ENCODE measurements at regions not wholly inside any gene's neighbourhood (a gene's known extent, or its start where the extent isn't known, plus 50 kb on each side); places are given as distances from the start of the nearest gene placed in this dataset.

DNA sequence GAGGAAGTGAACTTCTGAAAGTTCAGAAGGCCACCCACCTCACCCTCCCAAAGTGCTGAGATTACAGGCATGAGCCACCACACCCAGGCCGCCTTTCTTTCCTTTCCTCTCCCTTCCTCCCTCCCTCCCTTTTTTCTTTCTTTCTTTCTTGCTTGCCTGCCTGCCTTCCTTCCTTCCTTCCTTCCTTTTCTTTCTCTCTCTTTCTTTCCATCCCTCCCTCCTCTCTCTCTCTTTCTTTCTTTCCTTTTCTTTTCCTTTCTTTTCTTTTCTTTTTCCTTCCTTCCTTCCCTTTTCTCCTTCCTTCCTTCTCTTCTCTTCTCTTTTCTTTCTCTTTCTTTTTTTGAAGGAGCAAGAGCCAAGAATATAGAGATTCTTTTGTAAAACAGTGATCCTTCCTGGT lies 208.3 kb upstream of the HMGA2 start:
- Mint-ChIP-seq H3K4me3 (no peak overlapping the region), H3K36me3 (ENCODE audit: low read depth) (no peaks in the 10 kb centered on the region), H3K9me3 (no peaks in the 10 kb centered on the region), H3K4me1 (ENCODE audit: low read depth) (no peaks in the 10 kb centered on the region), H3K27ac (no peak overlapping the region), H3K27me3 (ENCODE audit: low read depth) (no peaks in the 10 kb centered on the region)

DNA sequence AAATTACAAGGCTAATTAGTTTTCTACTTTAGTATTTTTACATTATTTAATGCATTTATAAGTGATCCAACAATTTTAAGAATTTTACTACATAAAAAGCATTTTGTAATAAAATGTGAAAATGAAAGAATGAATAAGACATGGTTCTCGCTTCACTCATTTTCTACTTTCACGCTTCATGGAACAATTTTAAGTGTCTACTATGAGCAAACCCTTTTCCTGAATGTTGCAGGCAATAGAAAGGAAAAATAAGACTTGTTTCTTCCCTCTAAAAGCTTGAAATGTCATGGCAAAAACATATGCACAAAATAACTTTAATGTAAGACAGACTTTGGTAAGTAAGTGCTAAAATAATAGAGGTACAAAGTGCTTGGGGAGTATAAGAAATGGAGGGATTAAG lies 205.7 kb upstream of the HMGA2 start:
- Mint-ChIP-seq H3K27ac (no peak overlapping the region), H3K4me1 (ENCODE audit: low read depth) (no peaks in the 10 kb centered on the region), H3K9me3 (no peaks in the 10 kb centered on the region), H3K36me3 (ENCODE audit: low read depth) (no peaks in the 10 kb centered on the region), H3K27me3 (ENCODE audit: low read depth) (no peaks in the 10 kb centered on the region), H3K4me3 (no peak overlapping the region)

DNA sequence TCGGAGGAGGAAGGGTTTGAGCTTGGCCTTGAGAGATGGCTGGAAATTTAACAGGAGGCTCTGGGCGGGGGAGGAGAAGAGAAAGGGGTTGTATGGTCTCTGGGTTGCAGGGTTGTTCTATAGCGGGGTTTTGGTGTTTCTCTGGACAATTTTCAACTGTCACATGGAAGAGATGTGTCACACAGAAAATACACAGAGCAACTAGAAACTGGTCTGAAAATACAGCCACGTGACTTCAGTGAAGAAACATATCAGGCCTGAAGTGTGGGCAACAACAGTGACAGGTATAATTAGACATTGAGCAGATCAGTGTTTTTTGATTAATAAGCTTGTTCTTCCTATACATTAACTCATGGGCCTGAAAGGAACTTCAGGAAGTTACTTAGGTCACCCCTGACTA lies 205.3 kb upstream of the HMGA2 start:
- Mint-ChIP-seq H3K4me1 (ENCODE audit: low read depth) (no peaks in the 10 kb centered on the region), H3K36me3 (ENCODE audit: low read depth) (no peaks in the 10 kb centered on the region), H3K27me3 (ENCODE audit: low read depth) (no peaks in the 10 kb centered on the region), H3K4me3 (no peak overlapping the region), H3K9me3 (no peaks in the 10 kb centered on the region), H3K27ac (no peak overlapping the region)

DNA sequence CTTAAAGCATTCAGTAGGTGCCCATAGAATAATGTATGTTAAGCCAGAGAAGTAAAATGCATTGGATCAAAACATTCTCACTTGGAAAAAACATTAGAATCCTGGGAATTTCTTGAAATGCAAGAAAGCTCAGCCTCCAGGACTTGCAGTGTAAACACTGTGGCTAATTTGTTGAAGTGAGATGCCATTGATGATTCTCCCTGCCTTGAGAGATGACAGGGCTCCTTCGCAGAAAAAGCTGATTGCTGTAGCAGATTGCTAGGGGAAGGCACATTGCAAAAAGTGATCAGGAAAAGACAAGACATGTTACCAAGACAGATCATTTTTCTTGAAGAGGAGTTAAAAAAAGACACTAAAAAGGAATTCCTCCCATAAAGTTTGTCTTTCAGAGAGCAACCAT lies 204.2 kb upstream of the HMGA2 start:
- Mint-ChIP-seq H3K9me3 (no peaks in the 10 kb centered on the region), H3K4me1 (ENCODE audit: low read depth) (no peaks in the 10 kb centered on the region), H3K36me3 (ENCODE audit: low read depth) (no peaks in the 10 kb centered on the region), H3K4me3 (no peak overlapping the region), H3K27ac (no peak overlapping the region), H3K27me3 (ENCODE audit: low read depth) (no peaks in the 10 kb centered on the region)

DNA sequence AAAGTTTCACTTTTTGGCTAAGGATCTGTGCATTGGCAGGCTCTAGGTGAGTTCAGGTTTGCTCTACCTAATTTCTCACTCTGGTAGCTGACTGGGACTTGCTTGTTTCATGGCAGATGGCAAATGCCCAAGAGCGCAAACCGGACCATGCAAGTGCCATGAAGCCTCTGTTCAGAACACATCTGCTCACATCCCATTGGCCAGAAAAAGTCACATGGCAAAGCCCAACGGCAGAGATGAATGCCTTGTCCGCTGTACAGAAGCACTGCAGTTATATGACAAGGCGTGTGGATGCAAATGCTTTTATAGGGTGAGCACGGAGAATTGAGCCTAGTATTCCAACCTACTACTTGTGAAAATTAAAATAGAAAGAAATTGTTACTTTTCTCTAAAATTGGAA lies 202.2 kb upstream of the HMGA2 start:
- Mint-ChIP-seq H3K9me3 (no peaks in the 10 kb centered on the region), H3K27me3 (ENCODE audit: low read depth) (no peaks in the 10 kb centered on the region), H3K4me3 (no peak overlapping the region), H3K27ac (no peak overlapping the region), H3K36me3 (ENCODE audit: low read depth) (no peaks in the 10 kb centered on the region), H3K4me1 (ENCODE audit: low read depth) (no peaks in the 10 kb centered on the region)

DNA sequence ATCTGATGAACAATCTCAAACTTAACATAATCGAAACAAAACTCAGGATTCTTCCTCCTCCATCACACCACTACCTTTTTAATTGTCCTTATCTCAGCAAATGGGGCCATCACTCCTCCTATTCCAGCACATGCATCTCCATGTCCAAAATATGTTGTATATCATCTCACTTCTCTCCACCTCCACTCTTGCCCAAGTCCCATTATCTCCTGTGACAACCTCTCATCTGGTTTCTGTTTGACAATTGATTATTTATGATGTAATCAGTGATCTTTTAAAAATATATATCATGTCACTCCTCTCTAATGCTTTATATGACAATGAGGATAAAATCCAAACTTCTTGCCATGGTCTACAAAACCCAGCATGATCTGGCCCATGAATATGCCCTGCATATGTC lies 200.8 kb upstream of the HMGA2 start:
- Mint-ChIP-seq H3K9me3 (no peaks in the 10 kb centered on the region), H3K4me3 (no peak overlapping the region), H3K4me1 (ENCODE audit: low read depth) (no peaks in the 10 kb centered on the region), H3K36me3 (ENCODE audit: low read depth) (no peaks in the 10 kb centered on the region), H3K27ac (no peak overlapping the region), H3K27me3 (ENCODE audit: low read depth) (no peaks in the 10 kb centered on the region)

DNA sequence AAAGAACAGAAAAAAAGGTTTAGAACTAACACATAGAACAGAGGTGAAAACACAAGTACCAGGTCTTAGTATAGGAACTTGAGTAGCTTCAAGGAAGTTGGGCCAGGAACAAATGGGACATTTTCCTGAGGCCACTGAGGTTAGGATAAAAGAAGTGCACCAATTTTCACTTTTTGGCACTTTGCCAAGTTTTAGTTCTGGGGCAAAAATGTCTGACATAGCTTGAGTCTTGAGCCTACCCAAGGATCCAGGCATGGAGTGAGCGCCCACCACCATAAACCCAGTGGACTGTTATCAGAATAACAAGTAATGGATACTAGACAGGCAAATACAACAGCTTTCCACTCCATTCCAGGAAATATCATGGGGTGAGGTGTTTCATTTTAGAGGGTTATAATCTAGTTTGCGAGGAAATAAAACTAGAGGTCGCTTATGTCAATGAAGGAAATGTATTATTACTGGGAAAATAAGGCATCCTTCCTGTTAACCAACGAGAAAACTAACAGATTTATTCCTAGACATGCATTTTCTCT lies 199.7 kb upstream of the HMGA2 start:
- no peak overlapping the region for H3K4me3 Mint-ChIP-seq
- H3K27me3 Mint-ChIP-seq (ENCODE audit: low read depth): no peaks in the 10 kb centered on the region
- no peak overlapping the region for H3K27ac Mint-ChIP-seq
- H3K36me3 Mint-ChIP-seq (ENCODE audit: low read depth): no peaks in the 10 kb centered on the region
- H3K4me1 Mint-ChIP-seq (ENCODE audit: low read depth): no peaks in the 10 kb centered on the region
- H3K9me3 Mint-ChIP-seq: no peaks in the 10 kb centered on the region

DNA sequence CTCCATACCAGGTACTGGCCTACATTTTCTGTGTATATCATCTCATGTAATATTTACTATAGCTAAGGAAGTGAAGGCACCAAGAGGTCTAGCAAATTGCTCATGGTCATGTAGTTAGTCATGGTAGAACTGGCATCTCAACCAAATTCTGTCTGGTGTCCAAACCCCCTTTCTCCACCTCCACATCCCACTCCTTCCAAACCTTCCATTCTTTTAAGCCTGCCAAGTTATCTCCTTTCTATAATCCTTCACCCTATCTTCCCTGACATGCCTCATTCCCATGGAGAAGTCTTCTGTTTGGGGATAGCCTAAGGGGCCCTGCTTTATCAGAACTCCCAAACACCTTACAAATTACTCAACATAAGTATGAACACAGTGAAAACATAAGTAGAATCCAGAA lies 196.2 kb upstream of the HMGA2 start:
- H3K27ac Mint-ChIP-seq: no peak overlapping the region
- no peaks in the 10 kb centered on the region for H3K4me1 Mint-ChIP-seq (ENCODE audit: low read depth)
- no peaks in the 10 kb centered on the region for H3K9me3 Mint-ChIP-seq
- no peaks in the 10 kb centered on the region for H3K36me3 Mint-ChIP-seq (ENCODE audit: low read depth)
- H3K27me3 Mint-ChIP-seq (ENCODE audit: low read depth): no peaks in the 10 kb centered on the region
- H3K4me3 Mint-ChIP-seq: no peak overlapping the region

DNA sequence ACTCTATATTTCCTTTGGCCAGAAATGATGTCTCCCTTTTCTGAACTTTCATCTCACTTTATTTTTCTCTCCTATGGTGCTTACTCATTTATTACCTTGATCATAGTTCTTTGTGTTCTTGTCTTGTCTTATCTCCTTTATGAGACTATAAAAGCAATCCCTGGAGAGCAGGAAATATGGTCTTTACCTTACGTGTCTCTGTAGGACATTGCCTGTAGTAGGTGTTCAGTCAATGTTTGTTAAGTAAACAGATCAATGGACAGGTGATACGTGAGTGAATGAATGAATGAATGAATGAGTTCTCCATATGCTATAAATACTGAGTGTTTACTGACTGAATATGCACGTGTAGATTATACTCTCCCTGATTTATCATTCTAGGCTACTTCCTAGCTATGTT lies 193.7 kb upstream of the HMGA2 start:
- Mint-ChIP-seq H3K4me3 (no peak overlapping the region), H3K36me3 (ENCODE audit: low read depth) (no peaks in the 10 kb centered on the region), H3K27ac (no peak overlapping the region), H3K4me1 (ENCODE audit: low read depth) (no peaks in the 10 kb centered on the region), H3K9me3 (no peaks in the 10 kb centered on the region), H3K27me3 (ENCODE audit: low read depth) (no peaks in the 10 kb centered on the region)

DNA sequence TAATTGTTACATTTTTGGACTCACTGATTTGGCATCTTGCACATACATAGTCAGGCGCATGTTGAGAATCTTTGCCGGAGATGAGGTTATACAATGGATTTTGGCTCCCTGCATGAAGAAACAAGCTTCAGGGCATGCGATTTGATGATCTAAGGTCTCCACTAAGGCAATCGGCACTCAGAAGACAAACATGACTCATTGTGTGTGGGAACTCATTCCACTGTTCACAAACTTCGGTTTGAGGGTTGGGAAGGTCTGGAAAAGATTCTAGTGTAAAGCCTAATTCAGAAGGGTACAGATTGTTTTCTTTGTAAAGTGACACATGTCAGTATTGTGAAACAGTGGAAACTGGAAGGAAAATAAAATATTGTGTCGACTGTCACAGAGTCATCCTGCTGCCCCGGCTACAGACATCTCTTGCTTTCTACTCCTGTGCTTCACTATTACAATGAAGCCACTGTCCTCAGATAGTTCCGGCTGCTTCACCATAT lies 192.6 kb upstream of the HMGA2 start:
- H3K9me3 Mint-ChIP-seq: no peaks in the 10 kb centered on the region
- no peaks in the 10 kb centered on the region for H3K27me3 Mint-ChIP-seq (ENCODE audit: low read depth)
- H3K4me3 Mint-ChIP-seq: no peak overlapping the region
- H3K4me1 Mint-ChIP-seq (ENCODE audit: low read depth): no peaks in the 10 kb centered on the region
- H3K27ac Mint-ChIP-seq: no peak overlapping the region
- no peaks in the 10 kb centered on the region for H3K36me3 Mint-ChIP-seq (ENCODE audit: low read depth)

DNA sequence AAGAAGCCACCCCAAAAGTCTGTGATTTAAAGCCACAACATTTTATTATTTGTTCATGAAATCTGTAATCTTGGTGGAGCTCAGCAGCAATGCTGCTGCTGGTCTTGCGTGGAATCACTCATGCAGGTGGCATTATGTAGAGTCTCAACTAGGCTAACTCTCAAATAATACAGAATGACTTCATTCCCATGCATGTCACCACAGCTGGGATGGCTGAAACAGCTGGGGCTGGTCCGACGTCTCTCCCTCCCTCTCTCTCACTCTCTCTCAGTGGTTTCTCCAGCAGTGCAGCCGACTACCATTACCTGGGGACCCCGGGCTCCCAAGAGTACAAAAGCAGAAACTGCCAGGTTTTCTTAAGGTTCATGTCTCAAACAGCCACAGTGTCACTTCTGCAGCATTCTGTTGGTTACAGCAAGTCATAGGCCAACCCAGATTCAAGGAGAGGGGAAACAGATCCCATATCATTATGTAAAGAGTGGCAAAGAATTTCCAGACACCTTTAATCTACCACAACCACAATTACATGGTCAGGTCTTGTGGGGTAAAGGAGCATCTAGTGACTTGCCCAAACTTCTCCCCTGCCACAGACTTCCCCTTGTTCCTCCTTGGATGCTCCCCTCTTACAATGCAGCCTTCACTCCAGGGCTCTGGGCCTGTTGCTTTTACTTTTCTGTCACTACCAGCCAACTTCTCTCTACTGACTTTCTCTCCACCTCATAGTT lies 192.0 kb upstream of the HMGA2 start:
- Mint-ChIP-seq H3K27ac (no peak overlapping the region), H3K4me3 (no peak overlapping the region), H3K36me3 (ENCODE audit: low read depth) (no peaks in the 10 kb centered on the region), H3K27me3 (ENCODE audit: low read depth) (no peaks in the 10 kb centered on the region), H3K4me1 (ENCODE audit: low read depth) (no peaks in the 10 kb centered on the region), H3K9me3 (no peaks in the 10 kb centered on the region)

DNA sequence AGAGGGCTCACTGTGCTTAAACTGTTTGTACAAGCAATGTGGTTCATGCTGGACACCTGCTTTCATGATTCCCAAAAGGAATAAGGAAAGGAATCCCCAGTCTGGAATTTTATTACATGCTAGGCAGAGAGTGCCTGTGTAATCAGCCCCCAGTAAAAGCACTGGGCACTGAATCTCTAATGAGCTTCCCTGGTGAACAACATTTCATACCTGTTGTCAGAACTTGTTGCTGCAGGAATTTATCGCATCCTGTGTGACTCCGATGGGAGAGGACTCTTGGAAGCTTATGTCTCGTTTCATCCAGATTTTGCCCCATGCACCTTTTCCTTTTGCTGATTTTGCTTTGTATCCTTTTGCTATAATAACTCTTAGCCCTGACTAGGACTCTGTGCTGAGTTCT lies 190.2 kb upstream of the HMGA2 start:
- Mint-ChIP-seq H3K27ac (no peak overlapping the region), H3K36me3 (ENCODE audit: low read depth) (no peaks in the 10 kb centered on the region), H3K27me3 (ENCODE audit: low read depth) (no peaks in the 10 kb centered on the region), H3K4me3 (no peak overlapping the region), H3K9me3 (peaks cover 4% of the 10 kb centered on the region), H3K4me1 (ENCODE audit: low read depth) (no peaks in the 10 kb centered on the region)

DNA sequence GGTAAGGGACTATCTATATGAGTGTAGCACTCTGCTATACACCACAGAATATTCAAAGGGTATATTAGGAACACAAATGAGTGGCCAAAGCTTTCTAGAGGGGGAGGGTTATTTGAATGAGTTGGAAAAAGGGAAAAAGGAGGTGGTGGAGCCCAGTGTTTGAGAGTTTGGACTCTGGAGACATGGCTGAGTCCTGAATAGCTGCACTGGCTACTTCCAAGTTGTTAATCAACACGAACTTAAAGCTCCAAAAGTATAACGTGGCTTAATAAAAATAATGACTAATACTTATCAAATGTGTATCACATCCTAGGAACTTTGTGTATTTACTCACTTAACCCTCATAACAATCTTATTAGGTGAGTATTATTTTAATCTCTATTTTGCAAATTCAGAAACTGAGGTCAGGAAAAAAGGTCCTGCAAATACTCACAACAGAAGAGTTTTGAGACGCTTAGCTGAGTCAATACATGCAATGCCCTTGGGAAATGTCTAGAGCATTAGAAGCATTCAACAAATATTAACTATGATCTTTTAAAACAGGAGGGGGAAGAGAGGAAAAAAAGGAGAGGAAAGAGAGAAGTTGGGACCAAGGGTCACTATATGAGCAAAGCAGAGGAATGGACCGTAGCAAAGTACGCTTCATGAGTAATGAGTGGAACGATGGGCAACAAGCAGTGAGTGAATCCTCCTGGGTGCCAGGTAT lies 189.5 kb upstream of the HMGA2 start:
- no peaks in the 10 kb centered on the region for H3K36me3 Mint-ChIP-seq (ENCODE audit: low read depth)
- H3K27ac Mint-ChIP-seq: no peak overlapping the region
- no peak overlapping the region for H3K4me3 Mint-ChIP-seq
- H3K4me1 Mint-ChIP-seq (ENCODE audit: low read depth): no peaks in the 10 kb centered on the region
- H3K27me3 Mint-ChIP-seq (ENCODE audit: low read depth): no peaks in the 10 kb centered on the region
- peaks cover 4% of the 10 kb centered on the region for H3K9me3 Mint-ChIP-seq

DNA sequence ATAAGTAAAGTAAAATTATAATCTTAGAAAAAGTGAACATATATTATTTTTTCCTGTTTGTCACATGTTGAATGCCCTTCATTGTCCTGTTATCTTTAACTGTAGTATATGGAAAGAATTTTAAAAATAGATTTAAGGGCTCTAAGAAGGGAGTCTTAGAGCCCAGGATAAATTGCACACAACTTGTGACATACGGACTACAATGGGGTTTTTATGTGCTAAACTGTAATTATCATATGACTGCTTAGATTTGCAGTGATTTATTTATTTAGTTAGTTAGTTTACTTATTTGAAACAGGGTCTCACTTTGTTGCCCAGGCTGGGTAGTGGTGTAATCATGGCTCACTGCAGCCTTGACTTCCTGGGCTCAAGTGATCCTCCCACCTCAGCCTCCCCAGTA lies 187.8 kb upstream of the HMGA2 start:
- no peaks in the 10 kb centered on the region for H3K27me3 Mint-ChIP-seq (ENCODE audit: low read depth)
- H3K4me1 Mint-ChIP-seq (ENCODE audit: low read depth): no peaks in the 10 kb centered on the region
- no peaks in the 10 kb centered on the region for H3K36me3 Mint-ChIP-seq (ENCODE audit: low read depth)
- H3K9me3 Mint-ChIP-seq: peaks cover 4% of the 10 kb centered on the region
- H3K4me3 Mint-ChIP-seq: no peak overlapping the region
- H3K27ac Mint-ChIP-seq: no peak overlapping the region

DNA sequence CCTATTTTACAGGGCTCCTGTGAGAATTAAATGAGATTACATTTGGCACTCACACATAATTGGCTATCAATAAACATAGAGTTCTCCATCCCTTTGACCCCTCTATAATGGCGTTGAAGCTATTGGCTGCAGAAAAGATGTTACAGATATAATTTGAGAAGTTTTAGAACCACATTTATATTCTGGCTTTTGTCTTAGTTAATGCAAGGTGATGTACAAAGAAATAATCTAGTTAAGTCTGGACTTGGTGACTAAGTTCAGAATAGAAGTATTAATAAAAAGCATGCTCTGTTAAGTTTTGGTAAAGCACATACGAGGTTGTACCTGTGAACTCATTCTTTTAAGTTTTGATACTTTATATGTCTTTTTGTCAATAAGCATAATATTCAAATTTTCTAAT lies 187.1 kb upstream of the HMGA2 start:
- H3K27me3 Mint-ChIP-seq (ENCODE audit: low read depth): no peaks in the 10 kb centered on the region
- no peaks in the 10 kb centered on the region for H3K4me1 Mint-ChIP-seq (ENCODE audit: low read depth)
- no peaks in the 10 kb centered on the region for H3K36me3 Mint-ChIP-seq (ENCODE audit: low read depth)
- H3K9me3 Mint-ChIP-seq: peaks cover 4% of the 10 kb centered on the region
- no peak overlapping the region for H3K27ac Mint-ChIP-seq
- no peak overlapping the region for H3K4me3 Mint-ChIP-seq
